Thymus (tissue), 11 donors: ENCODE measurements at regions not wholly inside any gene's neighbourhood (a gene's known extent, or its start where the extent isn't known, plus 50 kb on each side); places are given as distances from the start of the nearest gene placed in this dataset.
A peak's percentile ranks its signal among the peaks of the same experiment; 100 is the strongest.

ENCODE experiments used
- DNase-seq, 9 donors: peaks; one replicate each; pipeline ENCODE4 v3.0.0-alpha.2; 2013; ENCODE audit warnings: low spot score in 9 of 9, low read depth in 6 of 9, missing footprints in 1 of 9
- H3K27ac ChIP-seq, 2 donors: one replicate each; pipeline ENCODE4 v1.5.1; 2013; ENCODE audit warnings: control low read depth in 1 of 2, low read depth in 1 of 2, low read length in 1 of 2, mild to moderate bottlenecking in 1 of 2, moderate library complexity in 1 of 2
- H3K27me3 ChIP-seq, 2 donors: one replicate each; pipeline ENCODE4 v1.5.1; 2013; ENCODE audit warnings: low read length in 1 of 2; ENCODE audit not compliant: control insufficient read depth in 2 of 2, insufficient read depth in 1 of 2
- H3K36me3 ChIP-seq, 2 donors: one replicate each; pipeline ENCODE4 v1.5.1; 2013; ENCODE audit warnings: low read length in 1 of 2, mild to moderate bottlenecking in 1 of 2, moderate library complexity in 1 of 2; ENCODE audit not compliant: control insufficient read depth in 2 of 2, insufficient read depth in 2 of 2
- H3K4me1 ChIP-seq, 2 donors: one replicate each; pipeline ENCODE4 v1.5.1; 2013; ENCODE audit warnings: low read length in 2 of 2; ENCODE audit not compliant: control insufficient read depth in 2 of 2, insufficient read depth in 2 of 2
- H3K4me3 ChIP-seq, 2 donors: one replicate each; pipeline ENCODE4 v1.5.1; 2013; ENCODE audit warnings: low read length in 2 of 2, control low read depth in 1 of 2, mild to moderate bottlenecking in 1 of 2
- H3K9me3 ChIP-seq, 2 donors: one replicate each; pipeline ENCODE4 v1.5.1; 2013; ENCODE audit warnings: low read length in 1 of 2, mild to moderate bottlenecking in 1 of 2; ENCODE audit not compliant: control insufficient read depth in 2 of 2, insufficient read depth in 1 of 2
- WGBS: extraction: QIAGEN DNeasy Blood & Tissue Kit; methylation state at CpG from one replicate; pipeline ENCODE4 v1.1.7; 2013; 5-methylcytosine and 5-hydroxymethylcytosine counted together
- donor health status: healthy.

GRCh38 chr11:88231894-88232482, 56.7 kb upstream of the RAB38 start:
- Histone ChIP-seq H3K27me3 (no peaks in the 10 kb centered on the region), H3K4me3 (no peak overlapping the region), H3K9me3 (peaks cover 2 to 5% of the 10 kb centered on the region in 2 donors), H3K27ac (no peak overlapping the region), H3K4me1 (no peaks in the 10 kb centered on the region), H3K36me3 (no peaks in the 10 kb centered on the region)
- peak in 7 of 9 donors; percentile 6 to 44 (median 13) for DNase-seq
- WGBS, result 69% methylated on average over 5 of the region's 5 CpGs

- Histone ChIP-seq H3K4me3 (no peak overlapping the region), H3K4me1 (no peaks in the 10 kb centered on the region), H3K9me3 (peaks cover 2 to 5% of the 10 kb centered on the region in 2 donors), H3K36me3 (no peaks in the 10 kb centered on the region), H3K27ac (no peak overlapping the region), H3K27me3 (no peaks in the 10 kb centered on the region)
- DNase-seq, result no peak
These were observed 54.1 kb upstream of the RAB38 start for GRCh38 chr11:88229303-88229702.
